Activated CD4-positive, alpha-beta T cell treated with anti-CD3 and anti-CD28 coated beads for 36 hours (primary cell): ENCODE measurements at regions not wholly inside any gene's neighbourhood (a gene's known extent, or its start where the extent isn't known, plus 50 kb on each side); places are given as distances from the start of the nearest gene placed in this dataset.

Experiments
- ATAC-seq: fragments of 200-7000 bp; cut with Tn5 transposase; one replicate; pipeline ENCODE4 v1.10.0; 2021; ENCODE audit warnings: mild to moderate bottlenecking, moderate library complexity
- CTCF ChIA-PET: fragments of 350-600 bp; sonication (Branson Sonifier 250); formaldehyde crosslinking; loops from one replicate; lab custom pipeline; 2021; ENCODE audit warnings: antibody characterized with exemption; lab: Charles Lee
- POLR2A ChIA-PET: fragments of 350-600 bp; sonication (Branson Sonifier 250); formaldehyde crosslinking; loops from one replicate; lab custom pipeline; 2021; ENCODE audit warnings: antibody characterized with exemption, inconsistent platforms; lab: Charles Lee
- DNase-seq: peaks from one replicate; pipeline ENCODE4 v3.0.0-alpha.2; 2020
- H3K27ac Mint-ChIP-seq: one replicate; pipeline ENCODE4 v1.8.0; 2021; ENCODE audit warnings: mixed read lengths
- H3K27me3 Mint-ChIP-seq: one replicate; pipeline ENCODE4 v1.8.0; 2021; ENCODE audit warnings: mixed read lengths
- H3K36me3 Mint-ChIP-seq: one replicate; pipeline ENCODE4 v1.8.0; 2021; ENCODE audit warnings: low read depth, mixed read lengths
- H3K4me1 Mint-ChIP-seq: one replicate; pipeline ENCODE4 v1.8.0; 2021; ENCODE audit warnings: mixed read lengths
- H3K4me3 Mint-ChIP-seq: one replicate; pipeline ENCODE4 v1.8.0; 2021; ENCODE audit warnings: mild to moderate bottlenecking, moderate library complexity, mixed read lengths
- H3K9me3 Mint-ChIP-seq: one replicate; pipeline ENCODE4 v1.8.0; 2021; ENCODE audit warnings: low read depth, mixed read lengths
- intact Hi-C, 2 experiments: fragments of 100-400 bp; cut with DNase I in 1 of 2; cut with micrococcal nuclease in 1 of 2; formaldehyde crosslinking; loops; one replicate each; pipeline versions ENCODE4 v1.14.2 to v1.15.1; 2022 to 2024; cut with DNase I, micrococcal nuclease

GRCh38 chr13:107447591-107447990 is 767.7 kb downstream of the LIG4 start:
- Mint-ChIP-seq H3K36me3 (no peaks in the 10 kb centered on the region), H3K27me3 (no peaks in the 10 kb centered on the region), H3K4me3 (no peak overlapping the region), H3K9me3 (peaks cover 7% of the 10 kb centered on the region), H3K4me1 (no peaks in the 10 kb centered on the region), H3K27ac (no peak overlapping the region)
- CTCF ChIA-PET, result no interaction called here
- no peak for ATAC-seq
- intact Hi-C loops, result no loop called here
- DNase-seq, result no peak
- POLR2A ChIA-PET, result no interaction called here

GRCh38 chr13:107441279-107441678 is 774.1 kb downstream of the LIG4 start:
- intact Hi-C loops, result no loop called here
- H3K9me3 Mint-ChIP-seq, result no peaks in the 10 kb centered on the region
- no peaks in the 10 kb centered on the region for H3K36me3 Mint-ChIP-seq
- POLR2A ChIA-PET, result no interaction called here
- H3K27me3 Mint-ChIP-seq, result no peaks in the 10 kb centered on the region
- CTCF ChIA-PET, result no interaction called here
- H3K4me1 Mint-ChIP-seq, result no peaks in the 10 kb centered on the region
- H3K27ac Mint-ChIP-seq, result no peak overlapping the region
- ATAC-seq, result no peak
- DNase-seq, result no peak
- H3K4me3 Mint-ChIP-seq, result no peak overlapping the region

GRCh38 chr13:107438251-107438650 is 777.1 kb downstream of the LIG4 start:
- Mint-ChIP-seq H3K27ac (no peak overlapping the region), H3K36me3 (no peaks in the 10 kb centered on the region), H3K27me3 (no peaks in the 10 kb centered on the region), H3K4me1 (no peaks in the 10 kb centered on the region), H3K9me3 (no peaks in the 10 kb centered on the region), H3K4me3 (no peak overlapping the region)
- ChIA-PET CTCF (no interaction called here), POLR2A (no interaction called here)
- no peak for DNase-seq
- intact Hi-C loops, result no loop called here
- ATAC-seq, result no peak

GRCh38 chr13:107434347-107434746 is 781.0 kb downstream of the LIG4 start:
- intact Hi-C loops, result no loop called here
- Mint-ChIP-seq H3K27ac (no peak overlapping the region), H3K4me3 (no peak overlapping the region), H3K36me3 (no peaks in the 10 kb centered on the region), H3K9me3 (no peaks in the 10 kb centered on the region), H3K27me3 (no peaks in the 10 kb centered on the region), H3K4me1 (no peaks in the 10 kb centered on the region)
- no peak for DNase-seq
- ChIA-PET POLR2A (no interaction called here), CTCF (no interaction called here)
- no peak for ATAC-seq

- ChIA-PET POLR2A (no interaction called here), CTCF (no interaction called here)
- H3K4me1 Mint-ChIP-seq, result no peaks in the 10 kb centered on the region
- no peaks in the 10 kb centered on the region for H3K27me3 Mint-ChIP-seq
- ATAC-seq, result no peak
- no peaks in the 10 kb centered on the region for H3K36me3 Mint-ChIP-seq
- intact Hi-C loops, result no loop called here
- H3K9me3 Mint-ChIP-seq, result peaks cover 8% of the 10 kb centered on the region
- no peak overlapping the region for H3K4me3 Mint-ChIP-seq
- no peak for DNase-seq
- no peak overlapping the region for H3K27ac Mint-ChIP-seq
Measured at GRCh38 chr13:107427536-107427935, 787.8 kb downstream of the LIG4 start.

- Mint-ChIP-seq H3K27me3 (no peaks in the 10 kb centered on the region), H3K4me3 (no peak overlapping the region), H3K4me1 (no peaks in the 10 kb centered on the region), H3K9me3 (peaks cover 12% of the 10 kb centered on the region), H3K36me3 (no peaks in the 10 kb centered on the region), H3K27ac (no peak overlapping the region)
- intact Hi-C loops, result no loop called here
- CTCF ChIA-PET, result no interaction called here
- ATAC-seq, result no peak
- no peak for DNase-seq
- POLR2A ChIA-PET, result no interaction called here
Measured at GRCh38 chr13:107422421-107422820, 792.9 kb downstream of the LIG4 start.

- Mint-ChIP-seq H3K9me3 (peaks cover 12% of the 10 kb centered on the region), H3K36me3 (no peaks in the 10 kb centered on the region), H3K4me3 (no peak overlapping the region), H3K27me3 (no peaks in the 10 kb centered on the region), H3K4me1 (no peaks in the 10 kb centered on the region), H3K27ac (no peak overlapping the region)
- ATAC-seq (no peak), DNase-seq (no peak)
- ChIA-PET POLR2A (no interaction called here), CTCF (interaction anchor here (0.8 kb wide), 1 partner anchor 84 kb away, joined by 3 read pairs; no protein-coding TSS in a partner anchor)
- intact Hi-C loops, result no loop called here
Measured at GRCh38 chr13:107421951-107422350, 793.4 kb downstream of the LIG4 start.

GRCh38 chr13:107421028-107421427 is 794.3 kb downstream of the LIG4 start:
- no peak for DNase-seq
- H3K4me3 Mint-ChIP-seq, result no peak overlapping the region
- peaks cover 12% of the 10 kb centered on the region for H3K9me3 Mint-ChIP-seq
- POLR2A ChIA-PET, result no interaction called here
- ATAC-seq, result no peak
- H3K4me1 Mint-ChIP-seq, result no peaks in the 10 kb centered on the region
- no peak overlapping the region for H3K27ac Mint-ChIP-seq
- H3K36me3 Mint-ChIP-seq, result no peaks in the 10 kb centered on the region
- intact Hi-C loops, result no loop called here
- no peaks in the 10 kb centered on the region for H3K27me3 Mint-ChIP-seq
- CTCF ChIA-PET, result no interaction called here

- ChIA-PET CTCF (no interaction called here), POLR2A (no interaction called here)
- intact Hi-C loops, result no loop called here
- no peaks in the 10 kb centered on the region for H3K36me3 Mint-ChIP-seq
- DNase-seq (no peak), ATAC-seq (no peak)
- H3K4me1 Mint-ChIP-seq, result no peaks in the 10 kb centered on the region
- no peak overlapping the region for H3K27ac Mint-ChIP-seq
- H3K9me3 Mint-ChIP-seq, result peaks cover 4% of the 10 kb centered on the region
- H3K27me3 Mint-ChIP-seq, result no peaks in the 10 kb centered on the region
- H3K4me3 Mint-ChIP-seq, result no peak overlapping the region
Measured at GRCh38 chr13:107413005-107413404, 802.3 kb downstream of the LIG4 start.

- Mint-ChIP-seq H3K27me3 (no peaks in the 10 kb centered on the region), H3K4me1 (no peaks in the 10 kb centered on the region), H3K4me3 (no peak overlapping the region), H3K27ac (no peak overlapping the region), H3K36me3 (no peaks in the 10 kb centered on the region), H3K9me3 (peaks cover 4% of the 10 kb centered on the region)
- ATAC-seq (no peak), DNase-seq (no peak)
- intact Hi-C loops, result no loop called here
- POLR2A ChIA-PET, result no interaction called here
- CTCF ChIA-PET, result no interaction called here
Measured at GRCh38 chr13:107407074-107407473, 808.3 kb downstream of the LIG4 start.

- POLR2A ChIA-PET, result no interaction called here
- intact Hi-C loops, result no loop called here
- ATAC-seq, result no peak
Measured at GRCh38 chr13:107395927-107396662, 819.2 kb downstream of the LIG4 start.

GRCh38 chr13:107392205-107392604 is 823.1 kb downstream of the LIG4 start:
- Mint-ChIP-seq H3K27me3 (no peaks in the 10 kb centered on the region), H3K4me1 (no peaks in the 10 kb centered on the region), H3K27ac (no peak overlapping the region), H3K36me3 (no peaks in the 10 kb centered on the region), H3K4me3 (no peak overlapping the region), H3K9me3 (no peaks in the 10 kb centered on the region)
- intact Hi-C loops, result no loop called here
- no peak for DNase-seq
- ChIA-PET CTCF (no interaction called here), POLR2A (no interaction called here)
- ATAC-seq, result no peak

More at GRCh38 chr13:107395927-107396662, 819.2 kb downstream of the LIG4 start:
- Mint-ChIP-seq H3K4me3 (no peak overlapping the region), H3K36me3 (no peaks in the 10 kb centered on the region), H3K27ac (no peak overlapping the region), H3K4me1 (no peaks in the 10 kb centered on the region), H3K9me3 (no peaks in the 10 kb centered on the region), H3K27me3 (no peaks in the 10 kb centered on the region)
- CTCF ChIA-PET, result no interaction called here
- no peak for DNase-seq
